ENCODE measurements at regions not wholly inside any gene's neighbourhood (a gene's known extent, or its start where the extent isn't known, plus 50 kb on each side); places are given as distances from the start of the nearest gene placed in this dataset.
"Not testable (repeated sequence)": the region's sequence is repeated elsewhere in the genome, so short reads cannot be mapped to it uniquely, and the experiment has no call there.

DNA sequence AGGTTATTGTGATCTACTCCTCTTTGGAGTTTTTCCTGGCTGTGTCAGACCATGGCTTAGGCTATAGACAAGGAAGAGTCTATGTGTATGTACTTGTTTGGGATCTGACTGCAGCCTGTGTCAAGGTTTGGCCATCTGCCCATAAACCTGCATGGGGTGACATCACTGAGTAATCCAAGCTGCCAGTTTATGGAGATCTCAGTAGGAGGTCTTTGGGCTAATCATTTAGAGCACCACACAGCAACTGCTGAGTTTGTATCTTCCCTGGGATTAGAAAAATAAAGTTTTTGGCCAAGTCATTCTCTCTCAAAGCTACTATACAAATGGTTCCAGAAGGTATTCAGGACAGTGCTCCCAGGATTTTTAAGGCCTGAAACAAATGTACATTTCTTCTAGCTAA, 65.5 kb upstream of the HSPB3 start:
- Histone ChIP-seq H3K23ac (ENCODE audit: low read depth, low read length, poor library complexity) (no peak overlapping the region), H3K9me3 (replicated peaks in 1 of 2; ENCODE audit: control insufficient read depth in 2 of 2, insufficient read depth in 1 of 2, low read depth in 1 of 2, low read length in 2 of 2) (no peaks in the 10 kb centered on the region), H2AFZ (ENCODE audit: low read length) (no peak overlapping the region), H3K4ac (ENCODE audit: low read length) (no peak overlapping the region), H4K8ac (ENCODE audit: low read depth, low read length) (no peak overlapping the region), H3K27me3 (ENCODE audit: control insufficient read depth in 3 of 3, insufficient read depth in 3 of 3, low read depth in 1 of 3, low read length in 3 of 3) (no peaks in the 10 kb centered on the region), H3K4me2 (ENCODE audit: insufficient read depth, low read length, poor library complexity, severe bottlenecking) (no peak overlapping the region), H3K79me1 (ENCODE audit: low read depth, low read length) (no peaks in the 10 kb centered on the region), H2BK5ac (ENCODE audit: low read length) (no peak overlapping the region), H3K9ac (ENCODE audit: low read depth, low read length, poor library complexity) (no peak overlapping the region), H3K36me3 (replicated peaks in 1 of 2; ENCODE audit: control insufficient read depth in 2 of 2, insufficient read depth in 2 of 2, low read length in 2 of 2) (no peaks in the 10 kb centered on the region), H3K27ac (replicated peaks; ENCODE audit: low read length) (no peak overlapping the region), H3K14ac (ENCODE audit: low read length) (no peak overlapping the region), H3K4me3 (ENCODE audit: low read length in 2 of 2) (no peak overlapping the region), H3K4me1 (ENCODE audit: control insufficient read depth in 2 of 2, insufficient read depth in 1 of 2, low read depth in 1 of 2, low read length in 2 of 2) (peaks cover 0 to 5% of the 10 kb centered on the region in 2 donors), H2BK12ac (ENCODE audit: low read length) (no peak overlapping the region), H2BK15ac (ENCODE audit: low read length) (no peak overlapping the region), H2BK120ac (ENCODE audit: low read depth, low read length) (no peak overlapping the region), H4K91ac (ENCODE audit: low read depth, low read length, poor library complexity) (no peak overlapping the region), H3K18ac (ENCODE audit: low read length) (no peak overlapping the region), H2AK5ac (ENCODE audit: low read depth, low read length) (no peak overlapping the region)
- no peak for DNase-seq (ENCODE audit: low spot score)

GRCh38 chr5:54389399-54389798, 66.1 kb upstream of the HSPB3 start:
- H3K14ac ChIP-seq (ENCODE audit: low read length); H3K9me3 ChIP-seq (replicated peaks in 1 of 2; ENCODE audit: control insufficient read depth in 2 of 2, insufficient read depth in 1 of 2, low read depth in 1 of 2, low read length in 2 of 2); H3K27me3 ChIP-seq (ENCODE audit: control insufficient read depth in 3 of 3, insufficient read depth in 3 of 3, low read depth in 1 of 3, low read length in 3 of 3); H3K4me3 ChIP-seq (ENCODE audit: low read length in 2 of 2); H3K79me1 ChIP-seq (ENCODE audit: low read depth, low read length); H4K8ac ChIP-seq (ENCODE audit: low read depth, low read length); H3K4me2 ChIP-seq (ENCODE audit: insufficient read depth, low read length, poor library complexity, severe bottlenecking); H3K4me1 ChIP-seq (ENCODE audit: control insufficient read depth in 2 of 2, insufficient read depth in 1 of 2, low read depth in 1 of 2, low read length in 2 of 2); H3K18ac ChIP-seq (ENCODE audit: low read length); H3K9ac ChIP-seq (ENCODE audit: low read depth, low read length, poor library complexity); H2AFZ ChIP-seq (ENCODE audit: low read length); H2BK120ac ChIP-seq (ENCODE audit: low read depth, low read length); H3K23ac ChIP-seq (ENCODE audit: low read depth, low read length, poor library complexity); H2BK5ac ChIP-seq (ENCODE audit: low read length); H2AK5ac ChIP-seq (ENCODE audit: low read depth, low read length); H3K4ac ChIP-seq (ENCODE audit: low read length); H4K91ac ChIP-seq (ENCODE audit: low read depth, low read length, poor library complexity); H3K27ac ChIP-seq (replicated peaks; ENCODE audit: low read length); H2BK12ac ChIP-seq (ENCODE audit: low read length); H3K36me3 ChIP-seq (replicated peaks in 1 of 2; ENCODE audit: control insufficient read depth in 2 of 2, insufficient read depth in 2 of 2, low read length in 2 of 2); H2BK15ac ChIP-seq (ENCODE audit: low read length); DNase-seq (ENCODE audit: low spot score): not testable (repeated sequence)
- WGBS, 2 donors (ENCODE audit: extremely low coverage in 2 of 2, insufficient read length in 2 of 2, insufficient replicate concordance in 1 of 2): no CpG with 5 or more reads among the region's 1 CpG

- Histone ChIP-seq H4K91ac (ENCODE audit: low read depth, low read length, poor library complexity) (no peak overlapping the region), H2BK12ac (ENCODE audit: low read length) (no peak overlapping the region), H2AK5ac (ENCODE audit: low read depth, low read length) (no peak overlapping the region), H2AFZ (ENCODE audit: low read length) (no peak overlapping the region), H3K23ac (ENCODE audit: low read depth, low read length, poor library complexity) (no peak overlapping the region), H3K4me3 (ENCODE audit: low read length in 2 of 2) (no peak overlapping the region), H3K4me2 (ENCODE audit: insufficient read depth, low read length, poor library complexity, severe bottlenecking) (no peak overlapping the region), H3K79me1 (ENCODE audit: low read depth, low read length) (no peaks in the 10 kb centered on the region), H3K14ac (ENCODE audit: low read length) (no peak overlapping the region), H3K27me3 (ENCODE audit: control insufficient read depth in 3 of 3, insufficient read depth in 3 of 3, low read depth in 1 of 3, low read length in 3 of 3) (no peaks in the 10 kb centered on the region), H2BK120ac (ENCODE audit: low read depth, low read length) (no peak overlapping the region), H3K4ac (ENCODE audit: low read length) (no peak overlapping the region), H2BK5ac (ENCODE audit: low read length) (no peak overlapping the region), H3K36me3 (replicated peaks in 1 of 2; ENCODE audit: control insufficient read depth in 2 of 2, insufficient read depth in 2 of 2, low read length in 2 of 2) (no peaks in the 10 kb centered on the region), H3K9ac (ENCODE audit: low read depth, low read length, poor library complexity) (no peak overlapping the region), H3K4me1 (ENCODE audit: control insufficient read depth in 2 of 2, insufficient read depth in 1 of 2, low read depth in 1 of 2, low read length in 2 of 2) (peaks cover 0 to 5% of the 10 kb centered on the region in 2 donors), H3K9me3 (replicated peaks in 1 of 2; ENCODE audit: control insufficient read depth in 2 of 2, insufficient read depth in 1 of 2, low read depth in 1 of 2, low read length in 2 of 2) (no peaks in the 10 kb centered on the region), H3K18ac (ENCODE audit: low read length) (no peak overlapping the region), H4K8ac (ENCODE audit: low read depth, low read length) (no peak overlapping the region), H3K27ac (replicated peaks; ENCODE audit: low read length) (no peak overlapping the region), H2BK15ac (ENCODE audit: low read length) (no peak overlapping the region)
- no CpG with 5 or more reads among the region's 1 CpG for WGBS, 2 donors (ENCODE audit: extremely low coverage in 2 of 2, insufficient read length in 2 of 2, insufficient replicate concordance in 1 of 2)
- DNase-seq (ENCODE audit: low spot score): no peak
Measured at GRCh38 chr5:54388811-54389210, 66.7 kb upstream of the HSPB3 start.

GRCh38 chr5:54388409-54388808, 67.1 kb upstream of the HSPB3 start:
- H4K91ac ChIP-seq (ENCODE audit: low read depth, low read length, poor library complexity): no peak overlapping the region
- no peaks in the 10 kb centered on the region for H3K9me3 ChIP-seq (replicated peaks in 1 of 2; ENCODE audit: control insufficient read depth in 2 of 2, insufficient read depth in 1 of 2, low read depth in 1 of 2, low read length in 2 of 2)
- peaks cover 0 to 5% of the 10 kb centered on the region in 2 donors for H3K4me1 ChIP-seq (ENCODE audit: control insufficient read depth in 2 of 2, insufficient read depth in 1 of 2, low read depth in 1 of 2, low read length in 2 of 2)
- no peak overlapping the region for H3K18ac ChIP-seq (ENCODE audit: low read length)
- no peak overlapping the region for H3K23ac ChIP-seq (ENCODE audit: low read depth, low read length, poor library complexity)
- H2BK120ac ChIP-seq (ENCODE audit: low read depth, low read length): no peak overlapping the region
- H2BK15ac ChIP-seq (ENCODE audit: low read length): no peak overlapping the region
- H3K4me2 ChIP-seq (ENCODE audit: insufficient read depth, low read length, poor library complexity, severe bottlenecking): no peak overlapping the region
- no peak overlapping the region for H2BK5ac ChIP-seq (ENCODE audit: low read length)
- no peak overlapping the region for H2BK12ac ChIP-seq (ENCODE audit: low read length)
- H3K14ac ChIP-seq (ENCODE audit: low read length): no peak overlapping the region
- H2AK5ac ChIP-seq (ENCODE audit: low read depth, low read length): no peak overlapping the region
- no peak overlapping the region for H4K8ac ChIP-seq (ENCODE audit: low read depth, low read length)
- H3K4ac ChIP-seq (ENCODE audit: low read length): no peak overlapping the region
- WGBS, 2 donors (ENCODE audit: extremely low coverage in 2 of 2, insufficient read length in 2 of 2, insufficient replicate concordance in 1 of 2): no CpG with 5 or more reads among the region's 5 CpGs
- H2AFZ ChIP-seq (ENCODE audit: low read length): no peak overlapping the region
- no peak for DNase-seq (ENCODE audit: low spot score)
- H3K4me3 ChIP-seq (ENCODE audit: low read length in 2 of 2): no peak overlapping the region
- no peak overlapping the region for H3K9ac ChIP-seq (ENCODE audit: low read depth, low read length, poor library complexity)
- no peak overlapping the region for H3K27ac ChIP-seq (replicated peaks; ENCODE audit: low read length)
- H3K79me1 ChIP-seq (ENCODE audit: low read depth, low read length): no peaks in the 10 kb centered on the region
- no peaks in the 10 kb centered on the region for H3K27me3 ChIP-seq (ENCODE audit: control insufficient read depth in 3 of 3, insufficient read depth in 3 of 3, low read depth in 1 of 3, low read length in 3 of 3)
- no peaks in the 10 kb centered on the region for H3K36me3 ChIP-seq (replicated peaks in 1 of 2; ENCODE audit: control insufficient read depth in 2 of 2, insufficient read depth in 2 of 2, low read length in 2 of 2)
